Activated T-cell treated with anti-CD3 and anti-CD28 coated beads, Interleukin-2, amount 50 U/mL, for 48 hours (primary cell): ENCODE measurements at regions not wholly inside any gene's neighbourhood (a gene's known extent, or its start where the extent isn't known, plus 50 kb on each side); places are given as distances from the start of the nearest gene placed in this dataset.
"Not testable (repeated sequence)": the region's sequence is repeated elsewhere in the genome, so short reads cannot be mapped to it uniquely, and the experiment has no call there.

ENCODE experiments used
- DNase-seq, 2 experiments: peaks; one replicate each; pipeline ENCODE4 v3.0.0-alpha.2; 2020

DNA sequence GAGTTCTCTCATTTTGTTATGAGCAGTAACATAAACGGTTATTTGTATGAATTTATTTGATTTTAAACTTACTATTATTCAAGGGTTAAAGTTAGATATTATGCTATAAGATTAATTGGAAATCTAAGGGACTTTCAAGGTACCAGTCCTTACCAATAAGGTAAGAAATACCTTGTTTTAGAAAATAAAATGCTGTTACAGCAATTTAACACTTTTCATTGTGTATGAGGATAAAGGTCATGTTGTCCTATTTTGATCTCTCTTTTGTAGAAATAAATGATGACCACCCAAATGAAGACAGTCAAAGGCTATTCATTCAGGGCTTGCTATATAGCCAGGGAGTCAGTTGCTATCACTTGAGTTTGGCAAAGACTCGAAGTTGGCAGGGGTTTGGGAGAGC, 1185.9 kb upstream of the GOT2 start:
- DNase-seq: no peak

DNA sequence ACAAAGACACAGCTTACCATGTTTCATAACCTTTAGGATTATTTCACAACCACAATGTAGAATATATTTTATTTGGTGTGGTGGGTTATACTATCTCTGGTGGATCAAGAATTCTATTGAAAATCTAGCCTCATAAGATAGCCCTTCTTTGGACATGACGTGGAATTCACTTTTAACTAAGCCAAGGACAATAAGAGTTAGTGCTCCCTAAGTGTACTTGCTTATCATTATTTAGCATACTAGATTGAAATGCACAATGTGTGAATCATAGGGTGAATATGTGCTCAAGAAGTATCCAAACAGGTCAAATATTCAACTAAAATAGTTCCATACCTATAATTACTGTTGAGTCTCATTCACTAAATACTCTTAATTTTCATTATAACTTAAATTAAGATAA, 1179.5 kb upstream of the GOT2 start:
- DNase-seq: no peak

DNA sequence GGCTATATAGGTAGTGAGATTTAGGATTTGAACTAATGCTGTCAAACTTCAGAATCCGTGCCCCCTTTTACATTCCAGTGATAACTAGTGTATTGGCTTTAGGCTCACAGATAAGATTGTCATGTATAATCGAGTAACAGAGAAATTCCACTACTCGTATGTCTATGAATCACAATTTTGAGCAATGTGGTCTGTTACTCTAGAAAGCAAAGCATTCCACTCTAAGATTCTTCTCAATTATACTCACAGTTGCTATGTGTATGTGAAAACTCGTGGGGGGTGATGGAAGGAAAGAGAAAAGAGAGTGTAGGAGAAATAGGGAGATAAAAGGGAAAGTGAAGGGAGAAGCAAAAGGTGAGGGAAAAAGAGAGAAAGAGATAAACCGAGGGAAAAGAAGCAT, 1175.1 kb upstream of the GOT2 start:
- no peak for DNase-seq

DNA sequence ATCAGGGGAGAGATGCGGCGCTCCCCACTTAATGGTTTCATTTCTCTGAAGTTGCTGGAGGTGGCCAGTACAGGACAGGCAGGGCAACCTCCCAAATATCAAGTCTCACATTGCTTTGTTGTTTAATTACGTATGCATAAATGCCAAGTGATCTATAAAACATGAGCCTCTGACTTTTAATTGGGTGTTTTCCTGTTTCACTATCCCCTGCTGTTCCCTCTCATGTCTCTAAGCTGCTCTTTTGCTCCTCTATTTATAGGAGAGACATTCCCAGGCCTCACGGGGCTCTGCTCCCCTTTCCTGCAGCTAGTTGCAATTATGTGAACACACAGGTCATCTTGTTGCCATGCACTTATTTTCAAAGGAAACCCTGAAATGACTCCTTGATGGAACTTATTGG, 1173.5 kb upstream of the GOT2 start:
- DNase-seq: no peak

DNA sequence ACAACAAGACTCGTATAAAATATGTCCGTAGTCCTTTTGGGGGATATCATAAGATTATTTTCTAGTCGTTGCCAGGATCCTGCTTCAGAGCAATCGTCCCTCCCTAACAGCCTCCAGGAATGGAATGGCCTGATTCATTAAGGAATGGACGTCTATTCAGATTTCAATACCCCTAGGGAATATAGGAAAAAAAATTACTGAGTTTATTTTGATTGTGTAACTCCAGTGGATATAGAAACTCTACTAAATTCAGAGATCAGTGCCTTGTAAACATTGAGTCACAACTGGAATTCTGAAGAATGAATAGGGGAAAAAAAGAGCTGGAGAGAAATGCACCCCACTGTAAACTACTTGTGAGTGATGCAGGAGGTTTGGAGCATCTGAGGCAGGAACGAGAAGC, 1171.5 kb upstream of the GOT2 start:
- no peak for DNase-seq

DNA sequence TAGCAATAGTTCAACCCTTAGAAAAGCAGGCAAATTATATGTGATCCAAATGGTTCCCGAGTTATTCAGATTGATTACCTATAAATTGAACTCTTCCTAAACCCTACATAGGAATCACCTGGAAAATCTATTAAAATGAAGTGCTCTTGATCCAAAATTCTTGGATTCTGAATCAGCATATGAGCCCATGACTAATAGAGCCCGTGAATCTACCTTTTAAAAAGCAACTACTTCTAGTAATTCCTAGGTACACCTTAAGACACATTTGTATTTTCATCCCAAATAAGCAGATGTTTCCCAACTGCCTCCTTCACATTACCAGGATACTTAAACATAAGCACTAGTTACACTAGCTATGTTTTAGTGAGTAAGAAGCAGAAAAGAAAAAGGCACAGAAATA, 1171.0 kb upstream of the GOT2 start:
- no peak for DNase-seq

DNA sequence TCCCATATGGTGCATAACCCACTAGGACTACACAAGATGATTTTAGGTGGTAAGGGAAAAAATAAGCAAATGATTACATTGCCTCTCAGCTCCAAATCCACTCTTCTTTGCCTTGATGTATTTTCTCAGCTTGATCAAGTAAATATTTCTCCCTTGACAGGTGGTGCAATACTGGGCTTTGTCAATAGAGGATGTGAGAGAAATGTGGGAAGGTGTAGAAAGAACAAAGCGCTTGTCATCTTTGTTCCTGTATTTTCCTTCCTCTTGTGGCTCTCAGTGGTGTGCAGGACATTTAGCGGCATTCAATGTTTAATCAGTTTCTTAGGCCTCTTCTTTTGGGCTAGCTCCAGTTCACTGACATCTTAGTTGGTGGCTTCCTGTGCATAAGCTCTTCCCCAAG, 1165.8 kb upstream of the GOT2 start:
- DNase-seq: no peak

DNA sequence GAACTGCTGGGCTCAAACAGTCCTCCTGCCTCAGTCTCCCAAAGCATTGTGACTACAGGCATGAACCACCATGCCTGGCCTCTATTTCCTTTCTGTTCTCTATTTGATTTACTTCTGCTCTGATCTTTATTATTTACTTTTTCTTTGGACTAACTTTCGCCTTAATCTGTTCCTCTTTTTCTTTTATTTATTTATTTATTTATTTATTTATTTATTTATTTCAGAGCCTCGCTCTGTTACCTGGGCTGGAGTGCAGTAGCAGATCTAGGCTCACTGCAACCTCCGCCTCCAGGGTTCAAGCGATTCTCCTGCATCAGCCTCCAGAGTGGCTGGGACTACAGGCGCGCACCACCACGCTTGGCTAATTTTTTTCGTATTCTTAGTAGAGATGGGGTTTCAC, 1158.3 kb upstream of the GOT2 start:
- DNase-seq: no peak

DNA sequence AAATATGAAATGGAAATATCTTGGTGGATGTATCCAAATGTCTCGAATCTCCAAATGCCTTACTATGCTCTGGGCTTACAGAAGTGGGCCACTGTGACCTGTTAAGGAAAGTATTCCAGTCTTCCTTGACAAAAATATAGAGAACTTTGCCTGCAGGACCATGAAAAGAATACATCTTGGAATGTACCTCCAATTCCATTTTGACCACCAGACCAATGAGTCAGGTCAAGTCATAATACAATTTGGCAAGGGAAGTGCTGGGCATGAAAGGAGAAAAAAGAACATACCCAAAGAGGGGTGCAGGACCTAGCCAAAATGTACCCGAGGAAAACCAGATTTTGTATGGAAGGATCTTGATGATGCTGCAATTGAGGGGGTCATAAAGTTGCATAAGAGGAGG, 1153.7 kb upstream of the GOT2 start:
- DNase-seq: no peak

DNA sequence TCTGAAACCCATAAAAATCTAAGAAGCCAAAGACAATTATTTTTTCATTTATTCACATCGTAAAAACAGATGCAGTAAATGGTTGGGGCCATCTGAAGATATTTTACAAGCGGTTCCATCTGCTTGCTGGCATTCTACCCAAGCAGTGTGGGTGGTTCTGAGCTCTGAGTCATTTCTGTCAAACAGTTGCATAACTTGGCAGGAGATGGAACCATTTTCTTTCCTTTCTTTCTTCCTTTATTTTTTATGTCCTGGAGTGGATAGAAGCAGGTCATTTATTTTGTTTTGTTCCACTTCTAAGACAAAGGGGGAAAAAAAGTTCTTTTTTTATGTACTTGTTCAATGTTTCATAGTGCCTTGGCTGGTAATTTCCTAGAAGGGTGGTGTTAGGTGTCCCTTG, 1151.9 kb upstream of the GOT2 start:
- no peak for DNase-seq

DNA sequence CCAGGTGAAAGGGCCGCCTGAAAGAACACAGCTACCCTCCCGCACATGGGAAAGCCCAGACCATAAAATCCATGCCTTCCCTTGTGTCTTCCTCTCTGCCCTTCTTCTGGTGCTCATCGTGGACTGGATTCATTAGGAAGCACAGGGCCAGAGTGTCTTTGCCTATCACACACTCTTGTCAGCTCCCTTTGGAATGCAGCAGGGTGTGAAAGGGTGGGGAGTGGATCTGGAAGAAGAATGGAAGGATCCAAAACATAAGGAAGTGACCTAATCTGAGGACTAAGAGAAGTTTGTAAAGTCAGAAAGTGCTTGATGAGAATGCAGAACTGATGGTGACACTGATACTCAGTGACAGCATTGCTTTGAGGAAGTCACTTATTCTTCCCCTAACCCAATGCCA, 1147.3 kb upstream of the GOT2 start:
- no peak for DNase-seq

DNA sequence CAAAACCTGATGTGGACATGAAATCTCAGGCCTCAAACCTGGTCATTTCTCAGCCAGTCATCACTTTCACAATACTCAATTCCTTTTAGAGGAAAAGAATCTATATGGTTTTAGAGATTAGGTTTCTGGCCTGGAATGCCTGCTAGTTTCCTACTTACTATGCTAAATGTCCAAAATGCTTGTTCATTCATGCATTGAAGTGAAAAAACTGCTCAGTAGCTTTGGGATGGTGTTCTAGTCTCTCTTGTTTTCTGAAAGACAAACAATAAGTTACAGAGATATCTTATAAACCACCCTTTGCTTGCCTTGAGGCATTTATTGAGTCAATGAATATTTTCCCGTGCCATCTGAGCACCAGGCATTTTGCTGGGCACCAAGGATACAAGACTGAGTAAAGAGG, 1146.5 kb upstream of the GOT2 start:
- DNase-seq: no peak

DNA sequence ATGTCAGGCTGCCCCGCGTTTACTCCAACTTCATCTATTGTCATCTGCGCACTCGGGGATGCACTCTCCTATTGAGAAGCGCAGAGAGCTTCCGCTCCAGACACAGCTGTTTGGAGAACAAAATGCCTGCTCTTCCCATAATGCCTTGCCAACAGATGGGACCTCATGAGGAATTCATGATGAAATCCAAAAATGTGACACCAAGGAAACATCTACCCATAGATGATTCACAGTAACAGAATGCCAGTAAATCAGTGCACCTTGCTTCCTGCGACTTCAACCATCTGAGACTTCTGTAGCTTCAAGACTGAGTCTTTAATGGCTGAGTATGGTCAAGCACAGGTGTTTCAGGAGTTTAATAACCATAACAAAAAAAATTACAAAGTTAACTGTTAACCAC, 1144.9 kb upstream of the GOT2 start:
- DNase-seq: no peak

DNA sequence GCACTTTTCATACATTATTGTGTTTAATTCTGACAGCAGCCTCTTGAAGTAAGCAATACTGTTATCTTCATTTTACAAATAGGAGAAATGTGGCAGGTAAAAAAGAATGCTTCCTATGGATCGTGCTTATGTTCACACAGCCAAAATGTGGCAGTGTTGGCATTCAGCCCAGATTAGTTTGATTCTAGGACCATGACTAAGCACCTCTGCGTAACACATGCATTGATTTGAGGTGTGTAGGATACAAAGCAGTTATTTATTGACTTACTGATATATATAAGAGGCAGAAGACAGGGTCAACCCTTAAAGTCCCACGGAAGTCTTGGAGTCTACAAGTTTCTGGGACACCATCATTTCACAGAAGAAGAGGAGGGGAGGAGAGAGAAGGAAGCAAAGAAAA, 1144.4 kb upstream of the GOT2 start:
- DNase-seq: no peak

DNA sequence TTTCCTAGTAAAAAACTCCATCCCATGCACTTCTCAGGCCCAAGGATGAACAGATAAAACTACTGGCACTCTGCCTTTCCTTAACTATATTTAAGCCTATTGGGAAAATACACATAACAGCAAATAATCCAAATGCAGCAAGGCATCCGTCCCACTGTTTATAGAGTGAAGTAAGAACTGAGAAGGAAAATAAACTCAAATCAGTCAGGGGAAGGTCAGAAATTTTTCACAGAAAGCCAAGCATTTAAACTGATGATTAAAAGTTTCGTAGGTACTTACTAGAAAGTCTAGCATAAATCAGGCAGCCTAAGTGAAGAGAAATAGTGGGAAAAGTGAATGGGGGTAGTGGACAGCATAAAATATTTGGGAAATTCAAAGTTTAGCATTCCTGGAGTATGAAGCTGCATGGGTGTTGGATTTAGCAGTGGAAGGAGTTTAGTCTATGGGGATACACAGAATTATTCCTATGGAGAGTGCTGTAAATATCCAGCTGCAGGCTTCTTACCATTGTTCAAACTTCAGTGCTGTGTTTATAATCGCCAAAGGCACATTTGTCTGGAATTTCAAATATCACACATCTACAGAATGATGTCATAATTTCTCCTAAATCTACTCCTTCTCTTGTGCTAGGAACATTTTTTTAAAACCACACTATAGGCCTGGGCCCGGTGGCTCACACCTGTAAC, 1131.0 kb upstream of the GOT2 start:
- no peak for DNase-seq

DNA sequence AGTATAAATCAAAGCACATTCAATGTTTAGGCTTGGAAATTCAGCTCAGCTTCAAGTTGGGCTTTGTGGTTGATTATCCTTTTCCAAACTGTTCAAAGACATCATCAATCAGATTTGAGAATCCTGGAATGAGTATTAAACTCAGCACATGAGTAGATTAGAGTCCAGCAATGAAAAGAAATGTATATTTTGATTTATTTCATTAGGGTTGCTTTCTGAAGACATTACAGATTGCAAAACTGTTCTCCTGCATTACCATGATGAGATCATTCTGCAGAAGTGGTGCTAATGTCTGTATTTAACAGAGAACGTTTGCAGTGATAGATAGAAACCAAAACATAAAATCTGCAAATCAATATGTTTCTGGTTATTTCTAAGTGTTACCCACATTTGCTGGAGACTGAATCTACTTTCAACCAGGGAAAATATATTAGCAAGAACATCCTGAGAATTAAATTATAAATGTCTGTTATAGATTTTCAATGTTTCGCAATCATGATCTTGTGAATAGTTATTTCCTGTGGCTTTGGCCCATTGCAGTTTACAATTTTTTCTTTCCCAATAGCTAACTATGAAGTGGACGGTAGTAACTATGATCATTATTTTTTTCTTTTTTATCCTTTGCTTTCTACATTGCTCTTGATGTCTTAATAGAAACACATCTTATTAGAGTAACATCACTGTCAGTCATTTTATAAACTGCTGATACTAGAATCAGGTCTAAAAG, 1125.7 kb upstream of the GOT2 start:
- no peak for DNase-seq

DNA sequence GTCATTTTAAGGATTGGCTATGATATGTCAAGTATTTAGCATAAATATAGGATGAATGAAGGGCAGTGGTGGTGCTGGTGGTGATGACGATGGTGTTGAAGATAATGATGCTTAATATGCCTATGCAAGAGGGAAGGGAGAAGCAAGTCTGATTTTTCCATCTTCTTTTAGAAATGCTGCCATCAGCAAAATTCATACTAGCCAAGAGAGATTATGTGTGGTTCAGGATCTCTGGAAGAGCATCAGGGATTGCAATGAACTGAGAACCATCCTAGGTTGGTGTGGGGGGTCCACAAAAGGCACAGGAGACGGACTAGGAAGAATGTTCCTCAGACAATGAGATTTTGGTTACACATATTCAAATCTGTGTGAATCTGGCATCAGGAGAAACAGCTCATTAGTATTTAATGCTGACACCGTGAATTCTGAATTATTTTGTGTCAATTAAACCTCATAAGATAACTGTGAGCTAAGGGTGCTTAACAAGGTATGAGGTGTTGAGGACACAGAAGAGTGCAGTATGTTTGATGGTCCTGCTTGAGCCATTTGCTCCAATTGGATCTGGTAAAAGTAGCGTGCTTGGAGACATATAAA, 1120.8 kb upstream of the GOT2 start:
- no peak for DNase-seq

DNA sequence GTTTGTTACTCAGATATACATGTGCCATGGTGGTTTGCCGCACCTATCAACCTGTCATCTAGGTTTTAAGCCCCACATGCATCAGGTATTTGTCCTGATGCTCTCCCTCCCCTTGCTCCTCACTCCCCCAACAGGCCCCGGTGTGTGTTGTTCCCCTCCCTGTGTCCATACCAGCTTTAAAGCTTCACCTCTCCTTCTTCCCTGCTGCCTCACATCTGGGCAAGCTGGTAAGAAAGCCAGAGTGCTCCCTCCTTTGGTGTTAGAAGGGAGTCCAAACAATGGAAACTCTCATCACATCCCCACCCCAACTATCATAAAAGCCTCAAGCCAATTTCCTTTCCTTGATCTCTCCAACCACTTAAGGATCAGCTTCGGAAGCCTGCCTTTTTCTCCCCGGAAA, 1115.6 kb upstream of the GOT2 start:
- no peak for DNase-seq

DNA sequence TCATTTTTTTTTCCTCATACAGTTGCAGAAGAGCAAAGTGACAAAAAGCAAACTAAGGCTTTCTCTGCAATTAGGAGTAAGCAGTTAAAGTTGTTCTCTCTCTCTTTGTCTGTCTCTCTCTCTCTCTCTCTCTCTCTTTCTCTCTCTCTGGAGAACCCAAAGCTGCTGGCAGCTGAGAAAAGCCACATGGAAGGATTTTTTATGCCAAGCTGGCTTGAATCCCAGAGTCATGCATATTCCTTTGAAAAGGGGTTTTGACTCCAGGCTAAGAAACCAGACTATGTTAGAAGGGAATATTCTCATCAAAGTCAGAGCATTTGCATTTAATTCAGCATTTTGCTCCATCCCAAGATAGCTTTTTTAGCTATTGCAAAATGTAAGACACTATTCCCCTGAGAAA, 1114.2 kb upstream of the GOT2 start:
- no peak for DNase-seq

DNA sequence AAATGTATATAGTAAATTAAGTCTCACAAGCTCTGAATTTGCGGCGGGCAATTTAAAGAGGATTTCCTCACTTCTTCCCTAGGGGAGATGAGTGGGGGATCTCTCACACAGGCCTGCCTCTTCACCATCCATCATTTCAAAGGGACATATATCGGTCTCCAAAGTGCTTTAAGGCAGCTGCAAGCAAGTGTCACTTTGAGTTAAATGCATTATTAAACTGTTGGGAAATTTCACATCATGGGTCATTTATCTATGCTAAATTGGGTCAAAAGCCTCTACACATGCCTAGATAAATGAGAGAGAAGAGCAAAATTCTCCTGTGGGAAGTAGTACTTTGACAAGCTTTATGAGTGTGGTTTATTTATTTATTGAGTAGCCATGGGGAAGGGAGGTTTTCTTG, 1106.1 kb upstream of the GOT2 start:
- DNase-seq: no peak

DNA sequence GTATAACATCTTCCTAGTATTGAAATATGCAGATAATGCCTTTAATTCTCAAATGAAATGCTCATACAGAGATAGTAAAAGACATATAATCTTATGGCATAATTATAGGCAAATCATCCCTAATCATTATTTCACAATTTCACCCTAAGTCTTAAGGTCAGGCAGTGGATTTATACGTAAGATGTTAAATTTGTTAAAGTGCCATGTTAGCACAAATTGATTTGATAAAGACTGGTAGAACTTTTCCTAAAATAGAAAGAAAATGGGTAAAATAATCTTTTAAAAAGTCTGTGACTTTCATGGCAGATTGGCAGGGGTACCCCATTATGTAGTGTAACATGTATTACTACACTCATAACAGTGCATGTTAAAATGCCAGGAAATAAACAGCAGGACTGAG, 1092.7 kb upstream of the GOT2 start:
- no peak for DNase-seq

DNA sequence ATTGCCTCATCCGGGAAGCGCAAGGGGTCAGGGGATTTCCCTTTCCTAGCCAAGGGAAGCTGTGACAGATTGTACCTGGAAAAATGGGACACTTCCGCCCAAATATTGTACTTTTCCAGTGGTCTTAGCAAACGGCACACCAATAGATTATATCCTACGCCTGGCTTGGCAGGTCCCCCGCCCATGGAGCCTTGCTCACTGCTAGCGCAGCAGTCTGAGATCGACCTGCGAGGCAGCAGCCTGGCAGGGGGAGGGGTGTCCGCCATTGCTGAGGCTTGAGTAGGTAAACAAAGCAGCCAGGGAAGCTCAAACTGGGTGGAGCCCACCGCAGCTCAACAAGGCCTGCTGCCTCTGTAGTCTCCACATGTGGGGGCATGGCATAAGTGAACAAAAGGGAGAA, 1075.4 kb upstream of the GOT2 start:
- DNase-seq: not testable (repeated sequence)

DNA sequence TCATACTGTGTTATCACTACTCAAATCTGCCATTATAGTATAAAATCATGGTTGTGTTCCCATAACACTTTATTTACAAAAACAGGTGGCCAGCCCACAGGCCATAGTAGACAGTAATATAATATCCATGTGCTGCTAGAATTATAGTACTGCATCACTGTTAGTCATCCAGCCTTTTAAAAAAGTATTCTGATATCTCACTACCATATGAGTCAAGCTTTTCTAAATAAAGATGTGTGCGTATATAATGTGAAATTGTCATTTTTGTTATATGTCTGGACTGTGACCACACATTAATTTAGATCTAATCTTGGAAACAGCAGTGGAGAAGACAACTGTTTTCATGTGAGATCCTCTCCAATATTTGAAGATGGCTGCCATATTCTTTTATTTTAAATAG, 1049.1 kb upstream of the GOT2 start:
- no peak for DNase-seq

DNA sequence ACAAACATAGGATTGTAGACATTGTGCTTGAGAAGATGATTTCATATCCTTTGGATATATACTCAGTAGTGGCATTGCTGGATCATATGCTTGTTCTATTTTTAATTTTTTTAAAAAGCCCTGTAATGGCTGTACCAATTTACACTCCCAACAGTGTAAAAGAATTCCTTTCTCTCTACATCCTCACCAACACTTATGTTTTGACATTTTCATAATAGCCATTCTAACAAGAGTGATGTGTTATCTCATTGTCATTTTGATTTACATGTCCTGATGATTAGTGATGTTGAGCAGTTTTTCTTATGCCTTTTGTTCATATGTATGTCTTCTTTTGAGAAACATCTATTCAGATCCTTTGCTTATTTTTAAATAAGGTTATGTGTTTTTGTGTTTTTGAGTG, 1039.2 kb upstream of the GOT2 start:
- DNase-seq: no peak

DNA sequence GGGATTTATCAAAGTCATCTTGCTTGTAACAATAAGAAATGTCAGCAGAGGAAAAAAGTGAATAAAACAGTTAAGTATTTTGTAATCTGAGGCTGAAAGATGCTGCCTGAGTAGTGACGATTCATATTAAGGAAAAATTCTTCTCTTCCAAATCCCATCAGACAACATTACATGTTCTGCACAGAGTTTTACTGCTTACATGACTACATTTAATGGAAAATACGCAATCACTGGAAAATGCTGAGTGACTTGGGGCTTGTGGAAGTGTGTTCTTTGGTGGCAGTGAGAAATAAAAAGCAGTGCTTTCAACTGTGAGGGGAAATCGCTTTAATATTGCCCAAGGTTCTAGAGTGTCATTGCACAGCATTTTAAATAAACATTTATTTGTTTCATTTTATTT, 1025.2 kb upstream of the GOT2 start:
- no peak for DNase-seq
